ENCODE measurements at regions not wholly inside any gene's neighbourhood (a gene's known extent, or its start where the extent isn't known, plus 50 kb on each side); places are given as distances from the start of the nearest gene placed in this dataset.

DNA sequence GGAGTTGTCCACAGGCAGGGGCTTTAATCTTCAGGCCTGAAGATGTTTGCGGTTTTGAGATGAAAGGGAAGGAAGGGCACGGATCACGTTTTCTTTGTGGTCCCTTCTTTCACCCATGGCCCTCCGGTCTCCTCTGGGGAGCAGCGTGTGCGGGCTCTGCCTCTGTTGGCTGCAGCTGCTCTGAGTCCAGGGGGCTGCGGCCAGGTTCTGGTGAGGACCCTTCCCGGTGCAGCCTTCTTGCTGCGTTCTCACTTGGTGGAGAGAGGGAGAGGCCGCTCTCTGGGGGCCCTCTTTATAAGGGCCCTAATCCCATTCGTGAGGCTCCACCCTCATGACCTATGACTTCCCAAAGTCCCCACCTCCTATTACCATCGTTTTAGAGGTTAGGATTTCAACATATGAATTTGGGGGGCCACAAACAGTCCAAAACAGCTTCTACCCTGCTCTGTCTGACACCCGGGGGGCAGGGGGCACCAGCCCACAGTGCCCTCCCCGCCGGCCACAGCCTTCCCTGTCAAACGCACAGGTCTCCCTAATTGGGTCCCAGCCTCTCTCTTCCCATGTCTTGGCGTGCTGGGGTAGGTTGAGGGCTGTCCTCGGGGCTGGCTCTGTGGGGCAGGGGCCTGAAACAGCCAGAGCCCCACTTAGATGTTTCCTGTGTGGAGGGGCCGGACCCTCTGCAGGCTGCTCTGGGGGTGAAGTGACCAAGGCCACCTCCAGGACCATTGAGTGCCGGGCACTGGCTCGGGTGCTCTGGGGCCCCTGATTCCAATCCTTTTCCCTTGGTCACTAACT is 100.1 kb upstream of the C1orf174 start:
- H3K4me3 ChIP-seq (ENCODE audit: low read depth, low read length): no peak overlapping the region
- H3K9me3 ChIP-seq (ENCODE audit: severe bottlenecking): no peaks in the 10 kb centered on the region
- no peak overlapping the region for H3K27ac ChIP-seq
- no peak for DNase-seq
- TF ChIP-seq, protein P1, sequence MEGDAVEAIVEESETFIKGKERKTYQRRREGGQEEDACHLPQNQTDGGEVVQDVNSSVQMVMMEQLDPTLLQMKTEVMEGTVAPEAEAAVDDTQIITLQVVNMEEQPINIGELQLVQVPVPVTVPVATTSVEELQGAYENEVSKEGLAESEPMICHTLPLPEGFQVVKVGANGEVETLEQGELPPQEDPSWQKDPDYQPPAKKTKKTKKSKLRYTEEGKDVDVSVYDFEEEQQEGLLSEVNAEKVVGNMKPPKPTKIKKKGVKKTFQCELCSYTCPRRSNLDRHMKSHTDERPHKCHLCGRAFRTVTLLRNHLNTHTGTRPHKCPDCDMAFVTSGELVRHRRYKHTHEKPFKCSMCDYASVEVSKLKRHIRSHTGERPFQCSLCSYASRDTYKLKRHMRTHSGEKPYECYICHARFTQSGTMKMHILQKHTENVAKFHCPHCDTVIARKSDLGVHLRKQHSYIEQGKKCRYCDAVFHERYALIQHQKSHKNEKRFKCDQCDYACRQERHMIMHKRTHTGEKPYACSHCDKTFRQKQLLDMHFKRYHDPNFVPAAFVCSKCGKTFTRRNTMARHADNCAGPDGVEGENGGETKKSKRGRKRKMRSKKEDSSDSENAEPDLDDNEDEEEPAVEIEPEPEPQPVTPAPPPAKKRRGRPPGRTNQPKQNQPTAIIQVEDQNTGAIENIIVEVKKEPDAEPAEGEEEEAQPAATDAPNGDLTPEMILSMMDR (IDR thresholded peaks at IDR 0.05; ENCODE audit: low read depth, low read length): no peak
- H3K36me3 ChIP-seq: no peaks in the 10 kb centered on the region
- no peaks in the 10 kb centered on the region for H3K27me3 ChIP-seq (ENCODE audit: insufficient read depth, low read depth, severe bottlenecking)

GRCh38 chr1:4000811-4001251 is 100.8 kb upstream of the C1orf174 start:
- TF ChIP-seq, protein P1 (IDR thresholded peaks at IDR 0.05; ENCODE audit: low read depth, low read length): peak; percentile 46
- Histone ChIP-seq H3K27me3 (ENCODE audit: insufficient read depth, low read depth, severe bottlenecking) (no peaks in the 10 kb centered on the region), H3K36me3 (no peaks in the 10 kb centered on the region), H3K9me3 (ENCODE audit: severe bottlenecking) (no peaks in the 10 kb centered on the region), H3K4me3 (ENCODE audit: low read depth, low read length) (no peak overlapping the region), H3K27ac (no peak overlapping the region)
- peak; percentile 49 for DNase-seq

DNA sequence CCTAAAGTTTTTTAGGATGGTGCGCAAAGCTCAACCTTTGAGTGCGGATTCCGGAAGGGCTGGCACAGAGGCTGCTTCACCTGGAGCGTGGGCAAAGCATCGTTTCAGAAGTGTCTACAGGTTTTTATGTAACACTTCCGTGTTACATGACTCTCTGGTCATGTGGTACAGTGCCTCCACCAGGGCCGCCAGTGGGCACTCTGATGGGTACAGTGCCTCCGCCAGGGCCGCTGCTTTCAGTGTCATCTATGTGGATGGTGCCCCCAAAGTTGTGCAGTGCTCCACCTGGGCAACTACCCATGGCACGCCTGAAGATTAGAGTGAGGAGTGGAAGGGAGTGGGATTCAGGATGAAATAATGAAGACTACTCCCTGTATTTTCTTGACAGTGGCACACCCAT is 101.4 kb upstream of the C1orf174 start:
- Histone ChIP-seq H3K9me3 (ENCODE audit: severe bottlenecking) (no peaks in the 10 kb centered on the region), H3K4me3 (ENCODE audit: low read depth, low read length) (no peak overlapping the region), H3K27ac (no peak overlapping the region), H3K27me3 (ENCODE audit: insufficient read depth, low read depth, severe bottlenecking) (no peaks in the 10 kb centered on the region), H3K36me3 (no peaks in the 10 kb centered on the region)
- TF ChIP-seq, protein P1 (IDR thresholded peaks at IDR 0.05; ENCODE audit: low read depth, low read length): no peak
- DNase-seq: no peak

GRCh38 chr1:4002061-4002521 is 102.0 kb upstream of the C1orf174 start:
- H3K36me3 ChIP-seq: no peaks in the 10 kb centered on the region
- no peak overlapping the region for H3K4me3 ChIP-seq (ENCODE audit: low read depth, low read length)
- no peaks in the 10 kb centered on the region for H3K27me3 ChIP-seq (ENCODE audit: insufficient read depth, low read depth, severe bottlenecking)
- H3K27ac ChIP-seq: no peak overlapping the region
- no peak for DNase-seq
- no peaks in the 10 kb centered on the region for H3K9me3 ChIP-seq (ENCODE audit: severe bottlenecking)
- TF ChIP-seq, protein P1 (IDR thresholded peaks at IDR 0.05; ENCODE audit: low read depth, low read length): no peak

GRCh38 chr1:4002741-4003140 is 102.7 kb upstream of the C1orf174 start:
- TF ChIP-seq, protein P1 (IDR thresholded peaks at IDR 0.05; ENCODE audit: low read depth, low read length): no peak
- no peaks in the 10 kb centered on the region for H3K9me3 ChIP-seq (ENCODE audit: severe bottlenecking)
- DNase-seq: no peak
- no peak overlapping the region for H3K27ac ChIP-seq
- no peak overlapping the region for H3K4me3 ChIP-seq (ENCODE audit: low read depth, low read length)
- H3K27me3 ChIP-seq (ENCODE audit: insufficient read depth, low read depth, severe bottlenecking): no peaks in the 10 kb centered on the region
- no peaks in the 10 kb centered on the region for H3K36me3 ChIP-seq
